OCI-LY3 (cell line): ENCODE measurements at regions not wholly inside any gene's neighbourhood (a gene's known extent, or its start where the extent isn't known, plus 50 kb on each side); places are given as distances from the start of the nearest gene placed in this dataset.

ENCODE experiments used
- H2AFZ ChIP-seq: fragments of 200-600, 300-600 bp; shearing (Covaris generic); 2 replicates; pipeline ENCODE4 v1.6.0; 2014; ENCODE audit warnings: antibody characterized with exemption, low read depth, low read length
- H3K27ac ChIP-seq: fragments of 200-600, 300-600 bp; sonication (generic); 2 replicates; pipeline ENCODE4 v1.5.1; 2014; ENCODE audit warnings: mild to moderate bottlenecking, low read length, moderate library complexity, mixed read lengths
- H3K27me3 ChIP-seq: fragments of 200-600, 300-600 bp; sonication (generic); 2 replicates; pipeline ENCODE4 v1.6.1; 2014; ENCODE audit warnings: low read depth, low read length, mixed read lengths
- H3K36me3 ChIP-seq: fragments of 200-600, 300-600 bp; sonication (generic); replicated peaks from 2 replicates; pipeline ENCODE3; 2014; ENCODE audit warnings: low read depth, low read length, mixed read lengths
- H3K4me1 ChIP-seq: fragments of 300-600, 200-600 bp; sonication (generic); 2 replicates; pipeline ENCODE4 v1.6.1; 2014; ENCODE audit warnings: low read length, mixed read lengths
- H3K4me2 ChIP-seq: fragments of 200-600, 300-600 bp; sonication (generic); 2 replicates; pipeline ENCODE4 v1.6.1; 2014; ENCODE audit warnings: low read length, mixed read lengths
- H3K4me3 ChIP-seq: fragments of 300-600, 200-600 bp; sonication (generic); 2 replicates; pipeline ENCODE4 v1.5.1; 2014; ENCODE audit warnings: antibody characterized with exemption, mild to moderate bottlenecking, low read length, moderate library complexity
- H3K79me2 ChIP-seq: fragments of 300-600, 200-600 bp; shearing (Covaris generic); 2 replicates; pipeline ENCODE4 v1.6.1; 2014; ENCODE audit warnings: mild to moderate bottlenecking, low read length, mixed read lengths
- H3K9ac ChIP-seq: fragments of 300-600, 200-600 bp; shearing (Covaris generic); 2 replicates; pipeline ENCODE4 v1.6.0; 2014; ENCODE audit warnings: mild to moderate bottlenecking, low read length, moderate library complexity
- H3K9me3 ChIP-seq: fragments of 200-600, 300-600 bp; shearing (Covaris generic); 2 replicates; pipeline ENCODE4 v1.6.1; 2014; ENCODE audit warnings: low read length, mixed read lengths; ENCODE audit not compliant: insufficient read depth
- H4K20me1 ChIP-seq: fragments of 200-600, 300-600 bp; sonication (generic); 2 replicates; pipeline ENCODE4 v1.6.1; 2016; ENCODE audit warnings: low read length, mixed read lengths; ENCODE audit not compliant: insufficient read depth
- EZH2phosphoT487 ChIP-seq: fragments of 200-600 bp; shearing (Covaris generic); IDR thresholded peaks from 2 replicates; pipeline ENCODE4 v1.6.1; 2018; ENCODE audit warnings: antibody characterized with exemption, mixed run types, low read depth
- TF ChIP-seq, protein P1 (sequence below): fragments of 200-600, 300-600 bp; sonication (generic); IDR thresholded peaks from 2 replicates; pipeline ENCODE4 v1.5.1; 2014; ENCODE audit warnings: antibody characterized with exemption, low read length, low read depth

DNA sequence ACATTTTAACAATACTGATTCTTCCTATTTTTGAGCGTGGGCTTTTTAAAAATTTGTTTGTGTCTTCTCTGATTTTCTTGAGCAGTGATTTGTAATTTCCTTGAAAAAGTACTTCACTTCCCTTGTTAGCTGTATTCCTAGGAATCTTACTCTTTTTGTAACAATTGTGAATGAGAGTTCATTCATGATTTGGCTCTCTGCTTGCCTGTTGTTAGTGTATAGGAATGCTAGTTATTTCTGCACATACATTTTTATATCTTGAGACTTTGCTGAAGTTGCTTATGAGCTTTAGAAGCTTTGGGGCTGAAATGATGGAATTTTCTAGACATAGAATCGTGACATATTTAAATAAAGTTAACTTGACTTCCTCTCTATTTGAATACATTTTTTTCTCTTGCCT, 582.8 kb upstream of the BCHE start:
- Histone ChIP-seq H3K9me3 (no peaks in the 10 kb centered on the region), H3K4me2 (no peak overlapping the region), H2AFZ (no peak overlapping the region), H4K20me1 (no peaks in the 10 kb centered on the region), H3K9ac (no peak overlapping the region), H3K4me3 (no peak overlapping the region), H3K4me1 (no peaks in the 10 kb centered on the region), H3K27me3 (no peaks in the 10 kb centered on the region), H3K36me3 (no peaks in the 10 kb centered on the region), H3K27ac (no peak overlapping the region), H3K79me2 (no peaks in the 10 kb centered on the region)
- no peak for TF ChIP-seq EZH2phosphoT487
- TF ChIP-seq, protein P1, sequence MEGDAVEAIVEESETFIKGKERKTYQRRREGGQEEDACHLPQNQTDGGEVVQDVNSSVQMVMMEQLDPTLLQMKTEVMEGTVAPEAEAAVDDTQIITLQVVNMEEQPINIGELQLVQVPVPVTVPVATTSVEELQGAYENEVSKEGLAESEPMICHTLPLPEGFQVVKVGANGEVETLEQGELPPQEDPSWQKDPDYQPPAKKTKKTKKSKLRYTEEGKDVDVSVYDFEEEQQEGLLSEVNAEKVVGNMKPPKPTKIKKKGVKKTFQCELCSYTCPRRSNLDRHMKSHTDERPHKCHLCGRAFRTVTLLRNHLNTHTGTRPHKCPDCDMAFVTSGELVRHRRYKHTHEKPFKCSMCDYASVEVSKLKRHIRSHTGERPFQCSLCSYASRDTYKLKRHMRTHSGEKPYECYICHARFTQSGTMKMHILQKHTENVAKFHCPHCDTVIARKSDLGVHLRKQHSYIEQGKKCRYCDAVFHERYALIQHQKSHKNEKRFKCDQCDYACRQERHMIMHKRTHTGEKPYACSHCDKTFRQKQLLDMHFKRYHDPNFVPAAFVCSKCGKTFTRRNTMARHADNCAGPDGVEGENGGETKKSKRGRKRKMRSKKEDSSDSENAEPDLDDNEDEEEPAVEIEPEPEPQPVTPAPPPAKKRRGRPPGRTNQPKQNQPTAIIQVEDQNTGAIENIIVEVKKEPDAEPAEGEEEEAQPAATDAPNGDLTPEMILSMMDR: no peak

DNA sequence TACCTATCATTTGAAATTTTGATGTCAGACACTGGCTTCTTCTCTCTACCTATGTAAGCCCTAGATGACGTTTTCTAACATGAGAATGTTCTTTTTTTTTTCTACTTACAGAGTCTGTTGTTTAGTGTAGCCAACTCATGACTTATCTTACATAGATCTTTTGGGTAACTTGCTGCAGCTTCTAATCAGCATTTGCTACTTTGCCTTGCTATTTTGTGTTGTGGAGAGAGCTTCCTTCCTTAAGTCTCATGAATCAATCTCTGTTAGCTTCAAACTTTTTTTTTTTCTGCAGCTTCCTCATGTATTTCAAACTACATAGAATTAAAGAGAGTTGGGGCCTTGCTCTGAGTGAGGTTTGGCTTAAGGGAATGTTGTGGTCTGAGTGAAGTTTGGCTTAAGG, 568.7 kb upstream of the BCHE start:
- H4K20me1 ChIP-seq: no peaks in the 10 kb centered on the region
- no peak overlapping the region for H3K4me3 ChIP-seq
- no peak overlapping the region for H3K4me2 ChIP-seq
- H3K27ac ChIP-seq: no peak overlapping the region
- H3K27me3 ChIP-seq: no peaks in the 10 kb centered on the region
- H3K36me3 ChIP-seq: no peaks in the 10 kb centered on the region
- H3K79me2 ChIP-seq: no peaks in the 10 kb centered on the region
- H2AFZ ChIP-seq: no peak overlapping the region
- no peaks in the 10 kb centered on the region for H3K4me1 ChIP-seq
- TF ChIP-seq EZH2phosphoT487: no peak
- TF ChIP-seq, protein P1: no peak
- no peak overlapping the region for H3K9ac ChIP-seq
- H3K9me3 ChIP-seq: no peaks in the 10 kb centered on the region

DNA sequence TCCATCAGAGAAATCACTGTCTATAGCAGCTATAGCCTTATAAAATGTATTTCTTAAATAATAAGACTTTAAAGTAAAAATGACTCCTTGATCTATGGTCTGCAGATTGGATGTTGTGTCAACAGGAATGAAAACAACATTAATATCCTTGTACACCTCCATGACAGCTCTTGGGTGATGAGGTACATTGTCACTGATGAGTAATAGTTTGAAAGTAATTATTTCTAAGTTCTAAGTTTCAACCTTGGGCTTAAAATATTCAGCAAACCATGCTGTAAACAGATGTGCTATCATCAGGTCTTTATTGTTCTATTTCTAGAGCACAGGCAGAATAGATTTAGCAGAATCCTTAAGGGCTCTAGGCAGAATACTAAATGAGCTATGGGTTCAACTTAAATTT, 568.2 kb upstream of the BCHE start:
- Histone ChIP-seq H2AFZ (no peak overlapping the region), H3K27ac (no peak overlapping the region), H3K36me3 (no peaks in the 10 kb centered on the region), H4K20me1 (no peaks in the 10 kb centered on the region), H3K9ac (no peak overlapping the region), H3K4me3 (no peak overlapping the region), H3K4me2 (no peak overlapping the region), H3K79me2 (no peaks in the 10 kb centered on the region), H3K27me3 (no peaks in the 10 kb centered on the region), H3K4me1 (no peaks in the 10 kb centered on the region), H3K9me3 (no peaks in the 10 kb centered on the region)
- no peak for TF ChIP-seq EZH2phosphoT487
- TF ChIP-seq, protein P1: no peak

DNA sequence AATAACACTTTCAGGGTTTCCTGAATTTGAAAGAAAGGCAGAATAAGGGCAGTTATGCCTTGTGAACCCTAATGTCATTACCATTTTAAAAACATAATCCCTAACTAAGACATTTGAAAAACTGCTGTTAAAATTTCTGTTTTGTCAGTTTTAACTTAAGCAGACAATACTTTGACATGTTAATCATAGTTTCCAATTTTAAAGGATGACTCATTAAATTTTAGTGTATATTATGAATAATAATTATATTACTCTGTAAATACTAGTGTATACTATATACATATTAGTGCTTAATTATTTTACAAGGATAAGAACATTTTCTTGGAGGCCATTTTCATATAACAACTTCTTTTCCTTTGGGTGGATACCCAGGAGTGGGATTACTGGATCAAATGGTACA, 553.1 kb upstream of the BCHE start:
- Histone ChIP-seq H3K9ac (no peak overlapping the region), H3K4me2 (no peak overlapping the region), H3K4me3 (no peak overlapping the region), H3K36me3 (no peaks in the 10 kb centered on the region), H3K27me3 (no peaks in the 10 kb centered on the region), H3K4me1 (peaks cover 9% of the 10 kb centered on the region), H2AFZ (no peak overlapping the region), H3K79me2 (no peaks in the 10 kb centered on the region), H4K20me1 (no peaks in the 10 kb centered on the region), H3K9me3 (no peaks in the 10 kb centered on the region), H3K27ac (no peak overlapping the region)
- TF ChIP-seq, protein P1: no peak
- TF ChIP-seq EZH2phosphoT487: no peak
